CD4-positive, alpha-beta T cell treated with Interleukin-21 for 1 hour (primary cell): ENCODE measurements at regions not wholly inside any gene's neighbourhood (a gene's known extent, or its start where the extent isn't known, plus 50 kb on each side); places are given as distances from the start of the nearest gene placed in this dataset.

ENCODE experiments used
- DNase-seq: peaks from one replicate; pipeline ENCODE4 v3.0.0-alpha.2; 2020

DNA sequence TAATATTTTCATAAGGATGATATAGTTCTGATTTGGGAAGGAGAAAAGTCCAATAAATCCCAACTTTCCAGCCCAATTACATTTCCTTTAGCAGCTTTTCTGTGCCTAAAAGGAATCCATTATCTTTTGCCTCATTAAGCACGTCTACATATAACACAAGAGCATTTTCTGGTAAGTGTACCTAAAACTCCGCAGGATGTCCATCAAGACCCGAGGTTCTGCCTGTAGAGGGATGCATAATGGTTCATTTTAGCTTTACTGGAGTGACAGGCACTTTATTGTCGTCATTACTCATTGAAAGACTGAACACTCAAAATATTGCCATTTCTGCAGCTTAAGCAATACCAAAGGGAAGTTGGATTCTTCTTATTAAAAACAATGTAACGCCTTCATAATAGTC lies 669.0 kb downstream of the PRELID2 start:
- no peak for DNase-seq

DNA sequence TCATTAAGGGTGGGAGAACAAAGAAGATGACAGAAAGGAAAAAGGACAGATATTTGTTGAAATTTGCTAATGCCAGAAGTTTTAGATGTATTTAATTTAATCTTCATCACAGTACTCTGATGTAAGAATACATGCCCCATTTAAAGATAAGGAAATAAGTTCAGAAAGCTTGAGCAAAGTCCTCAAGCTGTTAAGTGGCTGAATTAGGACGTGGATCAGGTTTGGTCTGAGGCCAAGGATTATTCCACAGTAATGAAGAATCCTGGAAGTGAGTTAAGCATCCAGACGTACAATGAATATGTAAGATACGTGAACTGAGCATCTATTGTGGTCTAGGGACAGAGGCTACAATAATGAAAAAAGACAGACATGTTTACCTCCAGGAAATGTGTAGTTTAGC lies 671.3 kb downstream of the PRELID2 start:
- DNase-seq: no peak

DNA sequence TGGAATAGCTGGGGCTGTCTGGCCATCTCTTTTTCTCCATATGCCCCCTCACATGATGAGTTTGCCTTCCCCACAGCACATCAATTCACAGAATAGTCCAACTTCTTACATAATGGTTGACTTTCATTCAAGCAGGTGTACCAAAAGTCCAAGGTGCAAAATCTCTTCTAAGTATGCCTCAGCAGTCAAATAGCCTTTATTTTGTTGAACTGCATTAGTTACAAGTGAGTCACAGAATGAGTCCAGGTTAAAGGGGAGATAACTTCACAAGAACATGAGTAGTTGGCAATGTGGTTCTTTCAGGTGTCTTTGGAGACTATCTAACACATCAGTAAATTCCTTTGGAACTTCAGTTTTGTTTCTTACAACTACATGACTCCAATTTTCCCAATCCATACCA lies 672.5 kb downstream of the PRELID2 start:
- no peak for DNase-seq

DNA sequence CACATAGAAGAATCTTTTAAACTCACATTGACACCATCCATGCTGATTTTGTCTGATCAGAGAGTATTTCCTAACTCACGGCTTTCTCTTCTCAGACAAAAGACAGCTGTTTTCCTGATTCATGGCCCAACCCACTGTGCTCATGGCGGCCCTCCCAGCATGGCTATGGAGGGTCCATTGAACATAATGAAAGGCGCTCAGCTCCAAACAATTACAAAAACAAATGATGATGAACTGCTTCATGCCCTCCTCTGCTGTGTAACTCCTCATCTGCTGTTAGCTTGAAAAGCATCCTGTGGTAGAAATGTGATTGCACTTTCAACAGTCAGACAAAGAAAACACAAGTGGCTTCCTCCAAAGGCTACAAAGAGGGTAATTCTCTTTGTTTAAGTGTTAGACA lies 673.8 kb downstream of the PRELID2 start:
- DNase-seq: no peak

DNA sequence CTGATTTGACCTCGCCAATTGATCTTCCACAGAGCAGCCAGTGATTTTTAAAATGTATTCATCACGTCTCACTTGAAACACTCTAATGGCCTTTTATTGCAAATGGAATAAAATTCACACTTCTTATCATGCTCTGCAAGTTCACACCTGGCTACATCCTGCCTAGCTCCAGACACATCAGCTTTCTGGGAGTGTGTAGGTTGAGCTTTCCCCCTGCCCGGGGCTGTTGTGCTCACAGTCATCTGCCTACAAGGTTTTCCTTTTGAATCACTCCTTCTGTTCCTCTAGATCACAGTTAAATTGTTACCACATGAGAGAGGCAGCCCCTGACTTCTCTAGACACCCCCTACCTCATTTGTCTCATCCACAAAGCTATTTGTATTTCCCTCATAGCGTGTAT lies 674.5 kb downstream of the PRELID2 start:
- no peak for DNase-seq

DNA sequence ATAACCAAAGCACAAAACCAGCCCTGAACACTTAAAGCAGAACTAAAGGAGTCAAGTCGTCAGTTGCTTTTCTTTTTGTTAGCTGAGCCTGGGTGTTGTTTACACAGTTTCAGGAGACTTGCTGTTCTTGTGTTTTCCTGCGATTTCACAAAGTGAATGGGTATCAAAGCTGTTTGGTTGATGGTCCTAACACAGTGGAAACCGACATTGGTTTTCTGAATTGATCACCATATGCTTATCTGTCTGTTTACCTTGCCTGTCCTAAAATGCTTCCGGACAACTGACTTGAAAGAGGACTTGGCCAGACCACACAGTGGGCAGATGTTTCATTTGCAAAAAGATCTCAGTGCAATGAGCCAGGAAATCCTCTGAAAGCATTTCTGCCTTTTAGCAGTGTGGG lies 676.4 kb downstream of the PRELID2 start:
- DNase-seq: no peak

DNA sequence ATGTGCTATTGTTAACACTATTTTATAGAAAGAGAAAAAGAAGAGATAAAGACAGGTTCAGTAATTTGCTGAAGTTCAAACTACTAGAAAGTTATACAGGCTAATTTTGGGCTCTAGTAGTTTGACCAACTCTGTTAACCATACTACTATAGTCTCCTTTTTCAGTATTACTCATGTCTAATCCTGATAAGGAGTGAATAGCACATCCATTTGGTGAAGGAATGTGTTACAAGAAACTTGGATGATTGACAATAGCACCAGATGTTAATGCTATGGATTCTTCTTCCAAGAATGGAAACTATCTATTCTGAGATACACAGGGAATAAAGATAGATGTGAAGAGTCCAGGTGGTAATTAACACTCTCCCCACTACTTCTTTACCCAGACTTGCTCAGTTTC lies 677.3 kb downstream of the PRELID2 start:
- DNase-seq: no peak

DNA sequence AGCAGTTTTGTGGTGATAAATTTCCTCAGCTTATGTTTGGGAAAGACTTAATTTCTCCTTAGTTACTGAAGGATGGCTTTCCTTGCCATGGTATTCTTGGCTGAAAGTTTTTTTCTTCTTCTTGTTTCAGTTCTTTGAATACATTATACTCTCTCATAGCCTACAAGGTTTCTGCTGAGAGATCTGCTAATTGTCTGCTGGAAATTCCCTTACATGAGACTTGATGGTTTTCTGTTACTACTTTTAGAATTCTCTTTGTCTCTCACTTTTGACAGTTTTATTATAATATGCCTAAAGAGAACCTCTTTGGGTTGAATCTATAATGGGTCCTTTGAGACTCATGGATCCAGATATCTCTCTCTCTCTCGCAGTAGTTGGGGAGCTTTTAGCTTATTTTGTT lies 693.6 kb downstream of the PRELID2 start:
- DNase-seq: no peak

DNA sequence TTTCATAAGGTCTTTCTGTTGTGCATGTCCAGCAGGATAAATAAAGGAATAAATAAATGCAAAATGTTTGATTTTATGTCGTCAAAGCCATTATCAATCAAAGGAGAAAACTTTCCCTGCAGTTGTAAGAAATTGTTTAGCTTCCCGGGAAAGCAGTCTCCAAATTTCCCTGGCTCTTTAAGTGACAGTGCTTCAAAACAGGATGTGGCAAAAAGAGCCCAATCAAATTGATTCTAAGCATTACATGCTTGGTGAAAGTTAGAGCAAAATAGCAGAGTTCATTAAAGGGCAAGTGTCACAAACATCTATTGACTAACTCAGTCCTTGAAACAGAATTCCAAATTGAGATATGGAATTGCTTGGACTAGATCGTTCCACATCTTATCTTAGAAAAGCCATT lies 704.1 kb downstream of the PRELID2 start:
- no peak for DNase-seq

DNA sequence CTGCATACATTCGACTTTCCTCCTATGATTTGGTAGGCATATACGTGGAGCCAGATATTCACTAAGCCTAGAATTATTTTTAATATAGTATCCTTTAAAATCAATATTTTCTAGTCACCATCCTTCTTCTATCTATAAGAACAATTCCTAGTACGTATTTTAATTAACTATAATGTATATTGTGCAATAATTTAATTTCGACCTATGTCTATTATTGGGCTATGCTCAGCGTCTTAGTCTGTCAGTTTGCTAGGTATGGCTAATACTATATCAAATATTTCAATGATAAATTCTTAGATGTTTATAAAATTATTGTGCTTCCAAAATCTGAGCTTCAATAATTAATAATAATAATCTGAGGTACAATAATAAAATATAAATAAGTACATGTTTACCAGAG lies 705.3 kb downstream of the PRELID2 start:
- DNase-seq: no peak

DNA sequence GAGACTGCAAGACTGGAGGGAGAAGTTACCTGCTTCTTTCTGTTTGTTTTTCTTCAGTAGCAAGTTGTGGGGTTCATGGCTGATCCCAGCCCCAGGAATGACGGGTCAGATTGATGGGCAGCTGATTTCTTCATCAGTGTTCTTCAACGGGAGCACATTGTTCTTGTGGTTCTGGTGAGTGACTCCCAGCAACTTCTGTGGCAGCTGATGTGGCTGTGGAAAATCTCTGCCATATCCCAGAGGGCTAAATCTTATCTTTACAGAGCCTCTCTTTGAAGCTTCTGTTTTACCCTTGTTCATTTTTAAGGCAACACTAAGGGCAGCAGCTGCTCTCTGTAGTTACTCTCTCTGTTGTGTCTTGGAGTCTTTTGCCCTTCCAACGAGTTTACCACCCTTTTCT lies 710.3 kb downstream of the PRELID2 start:
- no peak for DNase-seq

DNA sequence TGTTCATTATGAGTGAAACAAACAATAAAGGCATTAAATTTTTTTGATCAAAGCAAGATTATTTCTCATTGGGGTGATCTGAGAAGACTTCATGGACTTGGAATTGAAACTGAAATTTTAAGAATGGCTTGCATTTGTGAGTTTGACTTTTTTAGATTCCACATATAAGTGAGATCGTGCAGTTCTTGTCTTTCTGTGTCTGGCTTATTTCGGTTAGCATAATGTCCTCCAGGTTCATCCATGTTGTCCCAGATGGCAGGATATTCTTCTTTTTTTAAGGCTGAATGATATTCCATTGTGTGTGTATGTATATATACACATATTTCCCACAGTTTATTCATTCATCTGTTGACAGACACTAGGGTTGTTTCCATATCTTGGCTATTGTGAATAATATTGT lies 716.5 kb downstream of the PRELID2 start:
- DNase-seq: no peak

DNA sequence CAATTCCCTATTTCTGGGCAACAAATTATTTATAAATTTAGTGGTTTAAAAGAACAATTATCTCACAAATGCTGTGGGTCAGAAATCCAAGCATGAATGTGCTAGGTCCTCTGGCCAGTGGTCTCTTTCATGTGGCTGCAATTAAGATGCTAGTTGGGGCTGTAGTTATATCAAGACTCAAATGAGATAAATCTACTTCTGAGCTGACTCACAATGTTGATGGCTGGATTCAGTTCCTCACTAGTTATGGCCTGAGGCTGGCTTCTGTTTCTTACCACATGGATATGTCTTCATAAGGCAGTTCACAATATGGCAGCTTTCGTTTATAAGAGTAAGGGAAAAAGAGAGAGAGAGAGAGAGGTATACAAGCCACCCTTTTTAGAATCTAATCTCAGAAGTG lies 717.0 kb downstream of the PRELID2 start:
- DNase-seq: no peak

DNA sequence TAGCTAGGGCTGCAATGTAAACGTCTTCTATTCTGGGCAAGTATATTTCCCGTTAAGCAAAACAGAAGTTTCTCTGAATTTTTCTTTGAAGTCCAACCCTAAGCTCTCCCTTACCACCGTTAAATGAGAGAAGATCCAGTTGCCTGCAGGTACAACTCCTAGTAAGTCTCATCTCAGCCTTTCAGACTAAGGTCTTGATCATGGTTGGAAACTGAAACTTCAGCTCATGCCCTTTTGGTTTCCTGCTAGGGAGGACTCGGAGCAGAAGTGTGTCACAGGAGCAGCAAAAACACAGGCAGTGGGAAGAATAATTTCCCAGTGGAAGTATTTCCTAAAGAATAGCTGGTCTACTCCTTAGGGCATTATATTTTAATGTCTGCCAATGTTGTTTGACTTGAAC lies 717.9 kb downstream of the PRELID2 start:
- no peak for DNase-seq

DNA sequence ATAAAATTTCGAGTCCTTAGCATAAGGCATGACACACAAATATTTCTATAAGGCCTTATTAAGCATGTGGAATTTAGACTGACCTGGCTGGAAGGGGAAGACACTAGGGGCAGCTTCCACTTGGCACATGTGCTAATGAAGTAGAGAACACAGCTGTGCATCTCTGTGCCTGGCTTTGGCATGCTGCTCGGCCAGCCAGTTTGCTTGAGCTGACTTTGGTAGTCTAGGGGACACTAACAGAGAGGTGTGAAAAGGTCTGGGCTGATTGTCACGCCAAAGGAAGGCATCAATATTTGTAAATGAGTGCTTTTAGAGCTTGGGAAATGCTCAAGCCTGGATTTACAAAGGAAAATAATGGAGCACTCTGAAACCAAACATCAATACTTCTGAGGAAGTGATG lies 723.7 kb downstream of the PRELID2 start:
- no peak for DNase-seq

DNA sequence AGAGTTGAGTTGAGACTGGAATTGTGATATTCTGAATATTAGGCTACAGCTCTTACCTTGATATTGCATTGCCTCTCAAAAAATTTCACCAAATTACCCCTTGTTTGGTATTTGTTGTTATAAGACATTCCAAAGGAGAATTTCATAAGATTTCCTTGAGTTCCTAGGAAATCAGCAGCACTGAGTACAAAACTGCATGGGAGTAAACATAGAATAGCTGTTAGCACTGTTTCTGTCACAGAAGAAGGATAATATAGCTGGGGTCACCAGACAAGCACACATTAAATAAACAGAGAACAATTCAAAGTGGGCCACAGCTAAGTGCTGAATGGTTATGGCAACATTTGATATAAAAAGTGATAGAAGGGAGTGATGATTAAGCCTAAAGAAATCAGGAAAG lies 724.3 kb downstream of the PRELID2 start:
- DNase-seq: no peak

DNA sequence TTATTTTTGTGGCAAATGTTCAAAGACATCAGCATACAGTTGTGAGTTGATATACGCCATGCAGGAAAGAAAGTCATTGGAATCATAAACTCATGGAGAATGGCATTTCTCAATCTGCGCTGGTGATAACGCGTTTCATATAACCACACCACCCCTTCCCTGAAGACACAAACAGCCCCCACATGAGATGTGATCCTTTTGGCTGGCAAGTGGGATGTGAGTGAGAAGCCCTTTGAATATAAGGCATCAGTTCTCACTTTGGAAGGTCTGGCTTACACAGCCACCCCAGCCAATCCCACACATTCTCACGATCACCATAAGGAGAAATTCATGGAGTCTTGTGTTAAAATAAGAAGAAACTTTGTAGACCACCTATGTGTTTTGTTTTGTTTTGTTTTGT lies 725.0 kb downstream of the PRELID2 start:
- DNase-seq: no peak

DNA sequence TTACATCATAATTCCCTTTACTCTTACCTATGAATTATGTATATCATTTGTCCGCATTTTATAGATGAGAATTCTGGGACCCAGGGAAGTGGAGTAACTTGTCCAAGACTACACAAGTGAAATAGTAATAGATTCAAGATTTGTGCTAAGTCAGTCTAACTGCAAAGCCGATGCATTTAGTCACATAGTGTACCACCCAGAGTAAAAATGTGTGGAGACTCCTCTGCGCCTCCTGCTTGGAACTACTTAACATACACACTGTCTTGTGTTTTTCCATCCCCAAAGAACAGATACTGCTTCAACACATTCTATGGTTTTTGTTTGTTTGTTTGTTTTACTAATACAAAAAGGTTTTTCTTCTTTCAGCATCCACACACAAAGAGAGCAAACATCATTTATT lies 729.8 kb downstream of the PRELID2 start:
- DNase-seq: no peak

DNA sequence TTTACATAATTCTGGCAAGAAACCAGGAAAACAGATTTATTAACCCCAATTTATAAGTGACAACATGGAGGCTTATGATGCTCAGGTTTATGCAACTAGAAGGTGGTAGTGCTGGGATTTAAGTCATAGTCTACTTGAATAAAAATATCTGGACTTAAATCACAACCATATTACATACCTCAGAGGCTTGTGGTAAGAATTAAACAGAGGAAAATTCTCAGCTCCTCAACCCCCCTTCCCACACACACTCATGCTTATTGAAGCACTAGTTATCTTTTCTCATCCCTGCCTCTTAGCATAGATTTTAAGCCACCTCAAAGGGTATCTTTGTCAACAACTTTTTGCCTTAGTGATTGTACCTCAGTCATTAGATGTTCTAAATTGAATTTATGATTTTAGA lies 731.0 kb downstream of the PRELID2 start:
- DNase-seq: no peak

DNA sequence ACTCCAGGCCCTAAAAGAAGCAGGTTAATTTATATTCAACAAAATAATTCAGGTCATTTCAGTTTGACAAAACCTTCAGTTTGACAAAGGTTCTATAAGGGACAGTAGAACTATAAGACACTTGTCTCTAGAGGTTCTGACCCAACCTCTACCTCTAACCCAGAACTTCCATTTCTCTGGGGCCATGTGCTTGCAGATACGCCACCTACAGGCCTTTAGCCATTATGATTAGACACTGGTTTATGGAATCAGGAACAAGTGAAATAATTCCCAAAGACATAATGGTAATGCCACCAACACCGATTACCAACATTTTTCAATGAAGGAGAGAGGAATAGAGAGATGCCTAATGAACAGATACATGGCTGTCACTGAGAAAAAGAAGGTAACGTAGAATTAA lies 733.9 kb downstream of the PRELID2 start:
- no peak for DNase-seq

DNA sequence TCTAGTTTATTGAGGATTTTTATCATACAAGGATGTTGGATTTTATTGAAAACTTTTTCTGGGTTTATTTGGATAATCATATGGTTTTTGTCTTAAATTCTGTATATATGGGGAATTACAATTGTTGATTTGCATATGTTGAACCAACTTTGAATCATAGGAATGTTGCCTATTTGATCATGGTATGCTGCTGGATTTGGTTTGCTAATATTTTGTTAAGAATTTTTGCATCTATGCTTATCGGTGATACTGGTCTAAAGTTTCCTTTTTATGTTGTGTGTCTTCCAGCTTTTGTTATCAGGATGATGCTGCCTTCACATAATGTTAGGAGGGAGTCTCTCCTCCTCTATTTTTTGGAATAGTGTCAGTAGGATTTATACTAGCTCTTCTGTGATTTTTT lies 745.0 kb downstream of the PRELID2 start:
- no peak for DNase-seq

DNA sequence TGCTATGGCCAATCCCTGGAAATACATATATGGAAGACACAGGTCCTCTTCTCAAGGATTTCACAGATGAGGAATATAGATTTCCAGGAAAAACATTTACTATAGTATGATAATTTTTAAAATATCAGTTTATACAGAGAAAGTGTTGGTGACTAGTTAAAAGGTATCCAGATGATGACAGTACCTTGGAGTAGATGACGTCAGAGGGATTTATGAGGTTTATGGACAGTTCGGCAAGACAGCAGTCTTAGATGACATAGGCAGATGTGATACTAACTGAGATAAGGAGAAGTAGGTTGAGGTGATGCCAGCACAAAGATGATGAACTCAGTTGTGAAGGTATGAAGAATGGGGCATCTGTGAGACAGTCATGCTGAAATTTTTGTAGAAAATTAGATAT lies 750.3 kb downstream of the PRELID2 start:
- no peak for DNase-seq

DNA sequence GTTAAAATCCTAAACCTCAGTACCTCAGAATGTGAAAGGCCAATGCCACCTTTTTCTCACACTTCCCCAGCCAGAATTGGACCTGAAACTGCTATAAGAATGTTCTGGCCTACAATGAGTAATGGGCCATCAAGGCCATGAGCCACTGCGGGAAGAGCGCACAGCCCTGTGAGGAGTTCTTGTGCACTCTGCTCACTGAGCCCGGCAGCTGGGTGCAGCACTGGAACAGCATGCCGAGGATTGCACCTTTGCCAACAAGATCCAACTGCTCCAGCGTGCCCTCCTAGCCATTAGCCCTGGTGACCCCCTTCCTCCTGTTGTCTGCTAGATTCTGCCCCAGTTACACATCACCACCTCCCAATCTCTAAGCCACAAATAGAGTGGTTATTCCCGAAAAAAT lies 758.1 kb downstream of the PRELID2 start:
- DNase-seq: no peak

DNA sequence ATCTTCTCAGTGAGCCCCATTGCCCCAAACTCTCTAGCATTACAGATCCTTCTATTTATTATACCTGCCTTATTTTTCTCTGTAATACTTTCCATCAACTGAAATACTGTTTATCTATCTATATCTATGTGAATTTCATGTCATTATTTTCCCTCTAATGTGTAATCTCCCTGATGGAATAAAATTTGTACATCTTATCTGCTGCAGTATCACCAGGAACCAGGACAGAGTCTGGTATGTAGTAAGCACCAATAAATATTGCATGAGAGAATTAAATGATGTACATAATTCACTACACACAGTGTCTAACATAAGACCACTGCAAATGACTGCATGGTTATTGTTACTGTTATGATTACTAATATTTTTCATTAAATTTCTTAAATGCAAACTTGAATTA lies 759.1 kb downstream of the PRELID2 start:
- DNase-seq: no peak

DNA sequence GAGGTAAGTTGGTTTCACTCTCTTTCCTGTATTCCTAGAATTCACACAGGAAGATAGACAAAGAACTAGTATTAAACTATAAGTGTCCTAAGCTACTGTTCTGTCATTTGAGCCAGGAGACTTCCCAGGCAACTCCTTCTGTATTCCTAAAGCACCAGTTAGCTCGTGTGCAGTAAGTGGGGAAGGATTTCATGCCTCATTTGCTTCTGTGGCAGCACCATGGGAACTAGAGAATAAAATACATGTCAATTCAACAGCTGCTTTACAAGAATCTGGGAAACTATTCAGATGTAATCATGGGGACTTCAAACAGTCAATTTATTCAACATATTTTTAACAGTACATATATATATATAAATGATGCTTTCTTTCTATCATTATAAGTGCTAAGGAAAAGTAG lies 762.3 kb downstream of the PRELID2 start:
- DNase-seq: no peak

DNA sequence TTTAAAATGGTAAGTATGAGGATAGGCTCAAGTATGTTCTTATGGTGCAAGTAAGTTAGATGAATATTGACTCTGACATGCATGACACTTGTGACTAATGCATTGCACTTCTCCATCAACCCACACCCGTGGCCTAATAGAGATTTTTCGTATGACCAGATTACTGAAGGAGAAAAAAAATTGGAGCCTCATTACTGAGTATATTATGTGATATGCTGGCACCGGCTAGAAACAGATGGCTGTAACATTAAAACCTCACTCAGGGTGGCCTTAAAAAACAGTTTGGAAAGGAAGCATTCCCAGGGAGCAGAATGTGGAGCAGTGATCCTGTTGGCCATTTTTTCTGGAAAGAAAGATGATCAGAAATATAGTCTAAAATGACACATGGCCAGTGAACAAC lies 766.4 kb downstream of the PRELID2 start:
- DNase-seq: no peak
